Left ventricle myocardium inferior (tissue), 1 donor: ENCODE measurements at regions not wholly inside any gene's neighbourhood (a gene's known extent, or its start where the extent isn't known, plus 50 kb on each side); places are given as distances from the start of the nearest gene placed in this dataset.
A peak's percentile ranks its signal among the peaks of the same experiment; 100 is the strongest.

Experiments used
- DNase-seq: peaks from one replicate; pipeline ENCODE4 v3.0.0-alpha.2; 2020
- H3K27ac ChIP-seq: fragments of 200-600 bp; replicated peaks from 2 replicates; pipeline ENCODE4 v1.8.0; 2021
- H3K27me3 ChIP-seq: fragments of 200-600 bp; 2 replicates; pipeline ENCODE4 v1.8.0; 2021; ENCODE audit warnings: low read depth
- H3K36me3 ChIP-seq: fragments of 200-600 bp; 2 replicates; pipeline ENCODE4 v1.8.0; 2021
- H3K4me1 ChIP-seq: fragments of 200-600 bp; 2 replicates; pipeline ENCODE4 v1.8.0; 2021
- H3K4me3 ChIP-seq: fragments of 200-600 bp; 2 replicates; pipeline ENCODE4 v1.8.0; 2021; ENCODE audit warnings: mild to moderate bottlenecking, moderate library complexity
- H3K9me3 ChIP-seq: fragments of 200-600 bp; replicated peaks from 2 replicates; pipeline ENCODE4 v1.8.0; 2021
- CTCF ChIP-seq: fragments of 200-600 bp; IDR thresholded peaks from 2 replicates; pipeline ENCODE4 v1.8.0; 2021; ENCODE audit warnings: antibody characterized with exemption, mild to moderate bottlenecking, borderline replicate concordance
- intact Hi-C: fragments of 100-400 bp; cut with micrococcal nuclease; formaldehyde crosslinking; loops from one replicate; pipeline ENCODE4 v1.11.0; 2022
- donor health status: DM: no; HTN: yes; CAD: no; lungs with severe emphysema.

GRCh38 chr7:50953820-50954219 is 171.1 kb upstream of the GRB10 start:
- H3K9me3 ChIP-seq = peaks cover 26% of the 10 kb centered on the region
- intact Hi-C loops = loop anchor here (10.0 kb wide), 1 partner anchor 159 kb away; no protein-coding TSS in a partner anchor
- H3K4me3 ChIP-seq = no peak overlapping the region
- H3K4me1 ChIP-seq = peaks cover 36% of the 10 kb centered on the region
- TF ChIP-seq CTCF = no peak
- DNase-seq = no peak
- no peaks in the 10 kb centered on the region for H3K27me3 ChIP-seq
- H3K36me3 ChIP-seq = no peaks in the 10 kb centered on the region
- peak overlapping the region; percentile 59 for H3K27ac ChIP-seq

- no peak for TF ChIP-seq CTCF
- intact Hi-C loops = loop anchor here (10.0 kb wide), 1 partner anchor 159 kb away; no protein-coding TSS in a partner anchor
- peaks cover 31% of the 10 kb centered on the region for H3K9me3 ChIP-seq
- DNase-seq = no peak
- no peaks in the 10 kb centered on the region for H3K27me3 ChIP-seq
- peak overlapping the region; percentile 59 for H3K27ac ChIP-seq
- no peak overlapping the region for H3K4me3 ChIP-seq
- no peaks in the 10 kb centered on the region for H3K36me3 ChIP-seq
- peaks cover 36% of the 10 kb centered on the region for H3K4me1 ChIP-seq
These were observed 170.6 kb upstream of the GRB10 start for GRCh38 chr7:50953303-50953702.

GRCh38 chr7:50952544-50952943 is 169.8 kb upstream of the GRB10 start:
- Histone ChIP-seq H3K4me1 (peaks cover 31% of the 10 kb centered on the region), H3K4me3 (no peak overlapping the region), H3K27me3 (no peaks in the 10 kb centered on the region), H3K9me3 (peaks cover 35% of the 10 kb centered on the region), H3K27ac (peak overlapping the region; percentile 59), H3K36me3 (no peaks in the 10 kb centered on the region)
- intact Hi-C loops = loop anchor here (10.0 kb wide), 1 partner anchor 158 kb away; no protein-coding TSS in a partner anchor
- DNase-seq = no peak
- no peak for TF ChIP-seq CTCF

- H3K27me3 ChIP-seq = no peaks in the 10 kb centered on the region
- no peaks in the 10 kb centered on the region for H3K36me3 ChIP-seq
- intact Hi-C loops = loop anchor here (10.0 kb wide), 1 partner anchor 157 kb away; no protein-coding TSS in a partner anchor
- DNase-seq = no peak
- peaks cover 29% of the 10 kb centered on the region for H3K4me1 ChIP-seq
- TF ChIP-seq CTCF = no peak
- H3K4me3 ChIP-seq = no peak overlapping the region
- H3K27ac ChIP-seq = peak overlapping the region; percentile 59
- H3K9me3 ChIP-seq = peaks cover 35% of the 10 kb centered on the region
These were observed 169.4 kb upstream of the GRB10 start for GRCh38 chr7:50952120-50952519.

- TF ChIP-seq CTCF = no peak
- Histone ChIP-seq H3K4me3 (no peak overlapping the region), H3K36me3 (no peaks in the 10 kb centered on the region), H3K4me1 (peaks cover 3% of the 10 kb centered on the region), H3K9me3 (peaks cover 6% of the 10 kb centered on the region), H3K27ac (no peak overlapping the region), H3K27me3 (no peaks in the 10 kb centered on the region)
- DNase-seq = no peak
- intact Hi-C loops = no loop called here
These were observed 160.8 kb upstream of the GRB10 start for GRCh38 chr7:50943482-50943881.
